Esophagus squamous epithelium (tissue), 4 donors: ENCODE measurements at regions not wholly inside any gene's neighbourhood (a gene's known extent, or its start where the extent isn't known, plus 50 kb on each side); places are given as distances from the start of the nearest gene placed in this dataset.

Experiments used
- POLR2A ChIP-seq, 4 donors: fragments of 450-650 bp; IDR thresholded peaks; one replicate each; pipeline ENCODE4 v1.6.1; 2017; ENCODE audit warnings: antibody characterized with exemption in 4 of 4, mild to moderate bottlenecking in 4 of 4, moderate library complexity in 3 of 4
- TF ChIP-seq, protein P1 (sequence below), 6 experiments: fragments of 450-650 bp in 4 of 6; fragments of 200-600 bp in 2 of 6; sonication (generic) in 2 of 6; IDR thresholded peaks; one replicate each; pipeline ENCODE4 v1.5.1; 2016 to 2019; ENCODE audit warnings: antibody characterized with exemption in 6 of 6, mild to moderate bottlenecking in 4 of 6, moderate library complexity in 4 of 6

DNA sequence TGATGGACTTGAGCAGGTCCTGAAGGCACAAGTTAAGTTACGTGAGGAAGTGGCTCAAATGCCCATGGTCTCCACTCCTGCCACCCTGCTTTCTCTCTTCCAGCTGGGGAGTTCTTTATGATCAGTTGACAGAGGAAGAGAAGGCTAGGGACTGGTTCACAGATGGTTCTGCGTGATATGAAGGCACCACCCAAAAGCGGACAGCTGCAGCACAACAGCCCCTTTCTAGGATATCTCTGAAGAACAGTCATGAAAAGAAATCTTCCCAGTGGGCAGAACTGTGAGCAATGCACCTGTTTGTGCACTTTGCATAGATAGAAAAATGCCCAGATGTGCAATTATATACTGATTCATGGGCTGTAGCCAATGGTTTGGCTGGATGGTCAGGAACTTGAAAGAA is 162.4 kb upstream of the FSCB start:
- TF ChIP-seq, protein P1, sequence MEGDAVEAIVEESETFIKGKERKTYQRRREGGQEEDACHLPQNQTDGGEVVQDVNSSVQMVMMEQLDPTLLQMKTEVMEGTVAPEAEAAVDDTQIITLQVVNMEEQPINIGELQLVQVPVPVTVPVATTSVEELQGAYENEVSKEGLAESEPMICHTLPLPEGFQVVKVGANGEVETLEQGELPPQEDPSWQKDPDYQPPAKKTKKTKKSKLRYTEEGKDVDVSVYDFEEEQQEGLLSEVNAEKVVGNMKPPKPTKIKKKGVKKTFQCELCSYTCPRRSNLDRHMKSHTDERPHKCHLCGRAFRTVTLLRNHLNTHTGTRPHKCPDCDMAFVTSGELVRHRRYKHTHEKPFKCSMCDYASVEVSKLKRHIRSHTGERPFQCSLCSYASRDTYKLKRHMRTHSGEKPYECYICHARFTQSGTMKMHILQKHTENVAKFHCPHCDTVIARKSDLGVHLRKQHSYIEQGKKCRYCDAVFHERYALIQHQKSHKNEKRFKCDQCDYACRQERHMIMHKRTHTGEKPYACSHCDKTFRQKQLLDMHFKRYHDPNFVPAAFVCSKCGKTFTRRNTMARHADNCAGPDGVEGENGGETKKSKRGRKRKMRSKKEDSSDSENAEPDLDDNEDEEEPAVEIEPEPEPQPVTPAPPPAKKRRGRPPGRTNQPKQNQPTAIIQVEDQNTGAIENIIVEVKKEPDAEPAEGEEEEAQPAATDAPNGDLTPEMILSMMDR (IDR thresholded peaks at IDR 0.05) = no peak
- TF ChIP-seq POLR2A (IDR thresholded peaks at IDR 0.05) = no peak
